UCSD-AML1 (cell line): ENCODE measurements at regions not wholly inside any gene's neighbourhood (a gene's known extent, or its start where the extent isn't known, plus 50 kb on each side); places are given as distances from the start of the nearest gene placed in this dataset.

Experiments used
- DNase-seq: peaks from one replicate; lab custom pipeline; 2025; ENCODE audit not compliant: unreplicated experiment; lab: John Stamatoyannopoulos, UW

DNA sequence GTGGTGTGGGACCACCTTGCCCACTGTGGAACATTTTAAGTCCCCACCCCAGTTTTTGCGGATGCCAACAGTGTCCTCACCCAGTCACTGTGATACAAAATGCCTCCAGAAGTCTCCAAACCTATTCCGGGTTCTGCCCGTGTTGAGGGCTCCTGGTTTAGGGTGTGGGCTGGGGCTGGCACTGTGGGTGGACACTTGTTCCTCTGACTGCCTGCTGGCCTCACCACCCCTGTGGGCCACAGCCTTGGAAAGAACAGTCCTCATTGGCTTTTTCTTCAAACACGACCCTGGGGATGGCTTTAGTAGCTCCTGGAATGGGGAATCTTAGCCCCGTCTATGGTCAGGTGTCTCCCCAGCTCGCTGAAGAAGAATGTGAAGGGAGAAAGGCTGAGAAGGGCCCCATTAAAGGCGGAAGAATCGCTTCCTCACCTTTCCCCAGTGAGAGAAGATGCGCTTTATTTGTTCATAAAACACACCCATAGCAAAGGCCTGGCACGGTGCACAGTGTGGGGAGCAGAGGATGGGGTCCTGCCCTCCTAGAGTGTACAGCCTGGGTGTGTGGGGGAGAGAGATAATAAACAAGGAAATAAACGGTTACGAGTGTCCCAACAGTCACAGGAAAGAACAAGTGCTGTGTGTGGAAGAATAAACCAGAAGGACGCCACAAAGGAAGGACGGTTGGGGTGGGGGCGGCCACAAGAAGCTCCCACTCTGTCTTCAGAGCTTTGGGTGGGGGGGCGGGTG is 56.3 kb upstream of the SLC22A11 start:
- peak; percentile 50 for DNase-seq

- DNase-seq = no peak
Observed at GRCh38 chr11:64500176-64501013, 55.3 kb upstream of the SLC22A11 start.

DNA sequence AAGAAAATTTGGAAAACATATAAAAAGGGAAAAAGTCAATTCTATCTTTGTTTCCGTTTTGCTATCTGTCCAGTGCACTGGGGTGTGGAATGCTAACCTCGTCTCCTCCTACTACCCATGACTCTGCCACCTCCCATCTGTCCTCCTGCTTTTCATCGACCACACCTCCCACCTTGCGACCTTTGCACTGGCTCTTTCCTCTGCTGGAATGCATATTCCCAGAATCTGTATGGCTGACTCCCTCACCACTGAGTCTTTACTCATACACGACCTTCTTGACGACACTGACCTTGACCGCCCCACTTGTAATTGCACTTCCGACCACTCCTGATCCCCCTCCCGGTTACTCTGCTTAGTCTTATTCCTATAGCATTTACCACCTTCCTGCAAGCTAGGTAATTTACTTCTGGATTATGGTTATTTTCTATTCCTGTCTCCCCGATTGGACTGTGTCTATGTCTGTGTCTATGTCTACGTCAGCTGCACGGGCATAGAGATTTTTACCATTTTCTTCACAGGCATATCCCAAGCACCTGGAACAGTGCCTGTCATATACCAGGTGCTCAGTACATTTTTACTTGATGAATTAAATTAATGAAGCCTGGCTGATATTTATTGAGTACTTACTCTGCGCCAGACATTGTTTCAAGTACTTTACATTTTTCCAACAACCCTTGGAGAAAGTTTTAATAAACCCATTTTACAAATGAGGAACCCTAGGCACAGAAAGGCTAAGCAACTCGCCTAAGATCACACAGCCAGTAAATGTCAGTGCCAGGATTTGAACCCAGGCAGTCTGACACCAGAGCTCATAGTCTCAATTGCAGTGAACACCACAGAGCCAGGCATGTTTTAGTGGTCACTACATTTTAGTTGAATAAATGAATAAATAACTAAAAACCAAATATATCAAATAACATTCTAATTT is 54.0 kb upstream of the SLC22A11 start:
- DNase-seq = no peak

GRCh38 chr11:64502634-64503033 is 53.1 kb upstream of the SLC22A11 start:
- DNase-seq = no peak

GRCh38 chr11:64503186-64503753 is 52.5 kb upstream of the SLC22A11 start:
- DNase-seq = no peak

GRCh38 chr11:64504999-64505398 is 50.7 kb upstream of the SLC22A11 start:
- no peak for DNase-seq
